SK-N-SH treated with all-trans-retinoic acid at 6 μM for 48 hours (cell line): ENCODE measurements at regions not wholly inside any gene's neighbourhood (a gene's known extent, or its start where the extent isn't known, plus 50 kb on each side); places are given as distances from the start of the nearest gene placed in this dataset.

ENCODE experiments used
- ATAC-seq: fragments of 200-7000 bp; cut with Tn5 transposase; 3 replicates; pipeline ENCODE4 v1.9.1; 2020; ENCODE audit warnings: mild to moderate bottlenecking, moderate library complexity
- BACH2 ChIP-seq: fragments of 250-450 bp; sonication (Bioruptor Pico); IDR thresholded peaks from 2 replicates; pipeline ENCODE4 v1.9.0; 2021; ENCODE audit warnings: mild to moderate bottlenecking, borderline replicate concordance
- CREB5 ChIP-seq: fragments of 250-450 bp; sonication (Bioruptor Pico); IDR thresholded peaks from 2 replicates; pipeline ENCODE4 v1.5.1; 2020; ENCODE audit warnings: low read depth, mild to moderate bottlenecking, moderate library complexity
- CSDC2 ChIP-seq: fragments of 250-450 bp; sonication (Bioruptor Pico); IDR thresholded peaks from 2 replicates; pipeline ENCODE4 v1.5.0; 2020; ENCODE audit warnings: mild to moderate bottlenecking, moderate library complexity
- ESRRG ChIP-seq: fragments of 250-450 bp; sonication (Bioruptor Pico); IDR thresholded peaks from 2 replicates; pipeline ENCODE4 v1.6.1; 2021; ENCODE audit warnings: mild to moderate bottlenecking
- GLIS3 ChIP-seq: fragments of 250-450 bp; sonication (Bioruptor Pico); IDR thresholded peaks from 2 replicates; pipeline ENCODE4 v1.5.0; 2020; ENCODE audit warnings: mild to moderate bottlenecking, moderate library complexity
- ISL1 ChIP-seq: fragments of 250-450 bp; sonication (Bioruptor Pico); IDR thresholded peaks from 2 replicates; pipeline ENCODE4 v2.1.2; 2022; ENCODE audit warnings: mild to moderate bottlenecking, moderate library complexity
- OSR1 ChIP-seq: fragments of 250-450 bp; sonication (Bioruptor Pico); IDR thresholded peaks from 2 replicates; pipeline ENCODE4 v1.8.0; 2022; ENCODE audit warnings: moderate library complexity, mild to moderate bottlenecking, inconsistent platforms
- PATZ1 ChIP-seq: fragments of 250-450 bp; sonication (Bioruptor Pico); IDR thresholded peaks from 2 replicates; pipeline ENCODE4 v1.8.0; 2020; ENCODE audit warnings: mild to moderate bottlenecking, moderate library complexity, borderline replicate concordance
- POU6F1 ChIP-seq: fragments of 250-450 bp; sonication (Bioruptor Pico); IDR thresholded peaks from 2 replicates; pipeline ENCODE4 v1.8.0; 2021; ENCODE audit warnings: low read depth, mild to moderate bottlenecking, moderate library complexity, borderline replicate concordance
- RARB ChIP-seq: fragments of 250-450 bp; sonication (Bioruptor Pico); IDR thresholded peaks from 2 replicates; pipeline ENCODE4 v1.8.0; 2021; ENCODE audit warnings: mild to moderate bottlenecking, moderate library complexity
- TCF4 ChIP-seq: fragments of 250-450 bp; sonication (Bioruptor Pico); IDR thresholded peaks from 2 replicates; pipeline ENCODE4 v1.8.0; 2021; ENCODE audit warnings: mild to moderate bottlenecking, moderate library complexity, borderline replicate concordance
- TOX ChIP-seq: fragments of 250-450 bp; sonication (Bioruptor Pico); IDR thresholded peaks from 2 replicates; pipeline ENCODE4 v1.8.0; 2021; ENCODE audit warnings: mild to moderate bottlenecking, moderate library complexity, borderline replicate concordance
- TSHZ2 ChIP-seq: fragments of 250-450 bp; sonication (Bioruptor Pico); IDR thresholded peaks from 2 replicates; pipeline ENCODE4 v1.5.0; 2020; ENCODE audit warnings: mild to moderate bottlenecking, moderate library complexity
- ZFP3 ChIP-seq: fragments of 250-450 bp; sonication (Bioruptor Pico); IDR thresholded peaks from 2 replicates; pipeline ENCODE4 v1.5.0; 2020; ENCODE audit warnings: mild to moderate bottlenecking, moderate library complexity
- ZFP30 ChIP-seq: fragments of 450-650 bp; formaldehyde crosslinking; IDR thresholded peaks from 2 replicates; pipeline ENCODE4 v1.5.0; 2022; ENCODE audit warnings: mild to moderate bottlenecking, moderate library complexity
- ZNF565 ChIP-seq: fragments of 450-650 bp; formaldehyde crosslinking; conservative IDR thresholded peaks from 2 replicates; pipeline ENCODE4 v1.5.0; 2020; ENCODE audit warnings: low read depth, mild to moderate bottlenecking, moderate library complexity
- ZNF70 ChIP-seq: fragments of 450-650 bp; formaldehyde crosslinking; IDR thresholded peaks from 2 replicates; pipeline ENCODE4 v1.5.0; 2020; ENCODE audit warnings: mild to moderate bottlenecking, moderate library complexity
- ZNF8 ChIP-seq: fragments of 450-650 bp; formaldehyde crosslinking; IDR thresholded peaks from 2 replicates; pipeline ENCODE4 v1.5.0; 2020; ENCODE audit warnings: mild to moderate bottlenecking, moderate library complexity
- TF ChIP-seq, protein P1 (sequence below): fragments of 250-450 bp; sonication (Bioruptor Pico); IDR thresholded peaks from 2 replicates; pipeline ENCODE4 v1.5.1; 2021; ENCODE audit warnings: mild to moderate bottlenecking, moderate library complexity

DNA sequence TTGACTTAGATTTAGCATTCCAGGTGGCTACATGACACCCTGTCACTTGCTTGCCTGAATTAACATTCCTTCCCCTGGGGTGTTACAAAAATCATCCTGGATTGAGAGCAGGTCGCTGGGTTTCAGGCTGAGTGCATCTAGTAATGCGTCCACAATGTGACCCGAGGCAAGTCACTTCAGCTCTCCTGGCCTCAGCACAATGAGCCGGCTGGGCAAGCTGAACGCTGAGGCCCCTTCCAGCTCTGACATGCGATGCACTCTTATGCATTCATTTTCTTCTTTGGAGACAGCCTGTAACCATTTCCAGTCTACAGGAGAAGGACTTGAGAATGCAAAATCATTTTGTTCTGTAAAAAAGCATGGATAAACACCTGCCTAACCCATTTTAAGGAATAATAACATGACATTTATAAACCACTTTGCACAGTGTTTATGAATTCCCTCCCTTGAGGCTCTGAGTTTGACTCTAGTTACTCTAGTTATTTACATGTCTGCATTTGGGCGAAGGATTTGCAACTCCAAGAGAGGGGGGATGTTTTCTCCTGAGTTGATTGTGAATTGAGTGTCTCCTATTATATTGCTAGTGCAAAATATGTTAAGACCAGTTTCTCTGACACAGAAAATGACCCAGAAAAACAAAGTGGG is 63.0 kb upstream of the CPO start:
- TF ChIP-seq ZNF8 = no peak
- no peak for TF ChIP-seq OSR1 (CRISPR knock-in tag)
- no peak for ATAC-seq

- no peak for ATAC-seq
- TF ChIP-seq, protein P1, sequence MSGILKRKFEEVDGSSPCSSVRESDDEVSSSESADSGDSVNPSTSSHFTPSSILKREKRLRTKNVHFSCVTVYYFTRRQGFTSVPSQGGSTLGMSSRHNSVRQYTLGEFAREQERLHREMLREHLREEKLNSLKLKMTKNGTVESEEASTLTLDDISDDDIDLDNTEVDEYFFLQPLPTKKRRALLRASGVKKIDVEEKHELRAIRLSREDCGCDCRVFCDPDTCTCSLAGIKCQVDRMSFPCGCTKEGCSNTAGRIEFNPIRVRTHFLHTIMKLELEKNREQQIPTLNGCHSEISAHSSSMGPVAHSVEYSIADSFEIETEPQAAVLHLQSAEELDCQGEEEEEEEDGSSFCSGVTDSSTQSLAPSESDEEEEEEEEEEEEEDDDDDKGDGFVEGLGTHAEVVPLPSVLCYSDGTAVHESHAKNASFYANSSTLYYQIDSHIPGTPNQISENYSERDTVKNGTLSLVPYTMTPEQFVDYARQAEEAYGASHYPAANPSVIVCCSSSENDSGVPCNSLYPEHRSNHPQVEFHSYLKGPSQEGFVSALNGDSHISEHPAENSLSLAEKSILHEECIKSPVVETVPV (CRISPR knock-in tag) = no peak
- no peak for TF ChIP-seq GLIS3
- TF ChIP-seq ESRRG (CRISPR knock-in tag) = no peak
- no peak for TF ChIP-seq POU6F1
- TF ChIP-seq ZFP3 = no peak
- TF ChIP-seq CREB5 = no peak
- TF ChIP-seq TCF4 (CRISPR knock-in tag) = no peak
- TF ChIP-seq ZNF70 (CRISPR knock-in tag) = no peak
- TF ChIP-seq, all 23 proteins: peak for 0
These were observed 57.5 kb upstream of the CPO start for GRCh38 chr2:206881708-206882410.

DNA sequence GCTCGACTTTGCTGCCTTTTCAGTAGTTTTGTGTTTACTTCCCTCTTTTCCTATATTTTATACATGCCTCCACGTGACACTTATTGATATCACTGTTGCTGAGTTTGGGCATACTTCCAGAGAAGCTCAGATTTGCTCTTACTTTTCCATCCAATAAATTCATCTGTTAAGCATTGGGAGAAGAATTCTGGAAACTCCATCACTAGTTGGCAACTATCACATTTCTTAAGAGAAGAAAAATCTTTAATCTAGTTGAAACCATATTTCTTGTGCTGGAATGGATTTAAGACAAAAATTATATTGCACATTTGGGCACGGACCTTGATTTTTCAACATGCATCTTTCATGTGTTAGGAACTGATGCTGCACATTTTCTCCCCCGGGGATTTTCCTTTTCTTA is 52.6 kb upstream of the CPO start:
- TF ChIP-seq ESRRG (CRISPR knock-in tag) = no peak
- TF ChIP-seq ZFP3 = no peak
- no peak for TF ChIP-seq TSHZ2 (CRISPR knock-in tag)
- TF ChIP-seq BACH2 (CRISPR knock-in tag) = no peak
- no peak for TF ChIP-seq ISL1 (CRISPR knock-in tag)
- no peak for TF ChIP-seq OSR1 (CRISPR knock-in tag)
- no peak for TF ChIP-seq CSDC2 (CRISPR knock-in tag)
- no peak for TF ChIP-seq TOX (CRISPR knock-in tag)
- no peak for TF ChIP-seq ZFP30
- no peak for TF ChIP-seq PATZ1 (CRISPR knock-in tag)
- TF ChIP-seq CREB5 = no peak
- no peak for TF ChIP-seq RARB (CRISPR knock-in tag)
- TF ChIP-seq, protein P1 (CRISPR knock-in tag) = no peak
- TF ChIP-seq POU6F1 = no peak
- TF ChIP-seq TCF4 (CRISPR knock-in tag) = no peak
- no peak for TF ChIP-seq ZNF565
- no peak for TF ChIP-seq ZNF8
- TF ChIP-seq, all 23 proteins: peak for 0
- ATAC-seq = no peak
